ENCODE measurements at regions not wholly inside any gene's neighbourhood (a gene's known extent, or its start where the extent isn't known, plus 50 kb on each side); places are given as distances from the start of the nearest gene placed in this dataset.

- no peak for DNase-seq (ENCODE audit: low spot score)
- intact Hi-C loops (cut with DNase I): no loop called here
Observed at GRCh38 chr13:105349082-105349723, 1186.3 kb downstream of the EFNB2 start.

- intact Hi-C loops (cut with DNase I): no loop called here
- DNase-seq (ENCODE audit: low spot score): no peak
Observed at GRCh38 chr13:105346141-105346775, 1189.2 kb downstream of the EFNB2 start.

- no peak for DNase-seq (ENCODE audit: low spot score)
- intact Hi-C loops (cut with DNase I): no loop called here
Observed at GRCh38 chr13:105345730-105346129, 1189.7 kb downstream of the EFNB2 start.

GRCh38 chr13:105345131-105345530 lies 1190.3 kb downstream of the EFNB2 start:
- intact Hi-C loops (cut with DNase I): no loop called here
- DNase-seq (ENCODE audit: low spot score): no peak

GRCh38 chr13:105343134-105343806 lies 1192.2 kb downstream of the EFNB2 start:
- intact Hi-C loops (cut with DNase I): no loop called here
- DNase-seq (ENCODE audit: low spot score): no peak

- DNase-seq (ENCODE audit: low spot score): no peak
- intact Hi-C loops (cut with DNase I): no loop called here
Observed at GRCh38 chr13:105342281-105342820, 1193.1 kb downstream of the EFNB2 start.

GRCh38 chr13:105341758-105342157 lies 1193.7 kb downstream of the EFNB2 start:
- no peak for DNase-seq (ENCODE audit: low spot score)
- intact Hi-C loops (cut with DNase I): no loop called here

- intact Hi-C loops (cut with DNase I): no loop called here
- DNase-seq (ENCODE audit: low spot score): no peak
Observed at GRCh38 chr13:105341256-105341655, 1194.2 kb downstream of the EFNB2 start.

GRCh38 chr13:105340061-105340606 lies 1195.3 kb downstream of the EFNB2 start:
- intact Hi-C loops (cut with DNase I): no loop called here
- no peak for DNase-seq (ENCODE audit: low spot score)

- no peak for DNase-seq (ENCODE audit: low spot score)
- intact Hi-C loops (cut with DNase I): no loop called here
Observed at GRCh38 chr13:105338773-105339172, 1196.7 kb downstream of the EFNB2 start.

- intact Hi-C loops (cut with DNase I): no loop called here
- no peak for DNase-seq (ENCODE audit: low spot score)
Observed at GRCh38 chr13:105338006-105338405, 1197.5 kb downstream of the EFNB2 start.

- intact Hi-C loops (cut with DNase I): no loop called here
- no peak for DNase-seq (ENCODE audit: low spot score)
Observed at GRCh38 chr13:105336706-105337576, 1198.5 kb downstream of the EFNB2 start.

GRCh38 chr13:105334211-105334610 lies 1201.3 kb downstream of the EFNB2 start:
- intact Hi-C loops (cut with DNase I): no loop called here
- DNase-seq (ENCODE audit: low spot score): no peak

- intact Hi-C loops (cut with DNase I): no loop called here
- no peak for DNase-seq (ENCODE audit: low spot score)
Observed at GRCh38 chr13:105333416-105333815, 1202.0 kb downstream of the EFNB2 start.

GRCh38 chr13:105329359-105329758 lies 1206.1 kb downstream of the EFNB2 start:
- no peak for DNase-seq (ENCODE audit: low spot score)
- intact Hi-C loops (cut with DNase I): no loop called here

- DNase-seq (ENCODE audit: low spot score): no peak
- intact Hi-C loops (cut with DNase I): no loop called here
Observed at GRCh38 chr13:105328212-105328611, 1207.2 kb downstream of the EFNB2 start.

- intact Hi-C loops (cut with DNase I): no loop called here
- DNase-seq (ENCODE audit: low spot score): no peak
Observed at GRCh38 chr13:105327581-105328126, 1207.8 kb downstream of the EFNB2 start.

GRCh38 chr13:105319875-105320274 lies 1215.6 kb downstream of the EFNB2 start:
- intact Hi-C loops (cut with DNase I): no loop called here
- no peak for DNase-seq (ENCODE audit: low spot score)

GRCh38 chr13:105316731-105317130 lies 1218.7 kb downstream of the EFNB2 start:
- DNase-seq (ENCODE audit: low spot score): no peak
- intact Hi-C loops (cut with DNase I): no loop called here

Measured in cardiac septum (tissue), 1 donor.